HG03064 (cell line): ENCODE measurements at regions not wholly inside any gene's neighbourhood (a gene's known extent, or its start where the extent isn't known, plus 50 kb on each side); places are given as distances from the start of the nearest gene placed in this dataset.
"Not testable (repeated sequence)": the region's sequence is repeated elsewhere in the genome, so short reads cannot be mapped to it uniquely, and the experiment has no call there.

Experiments
- ATAC-seq: cut with Tn5 transposase; IDR thresholded peaks from one replicate; pipeline ENCODE4 v1.9.1; 2021; ENCODE audit warnings: low read depth; ENCODE audit not compliant: unreplicated experiment

- no peak for ATAC-seq
Measured at GRCh38 chr10:124158592-124158991, 65.2 kb upstream of the CHST15 start.

GRCh38 chr10:124157271-124157681 lies 63.9 kb upstream of the CHST15 start:
- ATAC-seq = no peak

GRCh38 chr10:124156524-124157260 lies 63.3 kb upstream of the CHST15 start:
- no peak for ATAC-seq

GRCh38 chr10:124155781-124156435 lies 62.5 kb upstream of the CHST15 start:
- no peak for ATAC-seq

GRCh38 chr10:124153023-124153826 lies 59.8 kb upstream of the CHST15 start:
- peak; percentile 71 for ATAC-seq

GRCh38 chr10:124152139-124153022 lies 59.0 kb upstream of the CHST15 start:
- ATAC-seq = no peak

- no peak for ATAC-seq
Measured at GRCh38 chr10:124151466-124152095, 58.2 kb upstream of the CHST15 start.

- ATAC-seq = no peak
Measured at GRCh38 chr10:124150807-124151417, 57.5 kb upstream of the CHST15 start.

GRCh38 chr10:124150189-124150806 lies 56.9 kb upstream of the CHST15 start:
- no peak for ATAC-seq

GRCh38 chr10:124149189-124150042 lies 56.0 kb upstream of the CHST15 start:
- no peak for ATAC-seq

GRCh38 chr10:124148509-124149188 lies 55.3 kb upstream of the CHST15 start:
- ATAC-seq = not testable (repeated sequence)

GRCh38 chr10:124146483-124146882 lies 53.1 kb upstream of the CHST15 start:
- ATAC-seq = no peak

- ATAC-seq = no peak
Measured at GRCh38 chr10:124145109-124145870, 51.9 kb upstream of the CHST15 start.

- ATAC-seq = no peak
Measured at GRCh38 chr10:124144536-124144935, 51.1 kb upstream of the CHST15 start.

GRCh38 chr10:124143721-124144120 lies 50.3 kb upstream of the CHST15 start:
- no peak for ATAC-seq
